ENCODE measurements at regions not wholly inside any gene's neighbourhood (a gene's known extent, or its start where the extent isn't known, plus 50 kb on each side); places are given as distances from the start of the nearest gene placed in this dataset.
"Not testable (repeated sequence)": the region's sequence is repeated elsewhere in the genome, so short reads cannot be mapped to it uniquely, and the experiment has no call there.

GRCh38 chr4:170194794-170195193, 105.0 kb upstream of the AADAT start:
- not testable (repeated sequence) for DNase-seq (ENCODE audit: low read depth in 2 of 2)

GRCh38 chr4:170193496-170193895, 103.7 kb upstream of the AADAT start:
- no peak for DNase-seq (ENCODE audit: low read depth in 2 of 2)

GRCh38 chr4:170190265-170190664, 100.5 kb upstream of the AADAT start:
- no peak for DNase-seq (ENCODE audit: low read depth in 2 of 2)

- no peak for DNase-seq (ENCODE audit: low read depth in 2 of 2)
These were observed 81.1 kb upstream of the AADAT start for GRCh38 chr4:170170861-170171260.

GRCh38 chr4:170169699-170170098, 79.9 kb upstream of the AADAT start:
- no peak for DNase-seq (ENCODE audit: low read depth in 2 of 2)

- DNase-seq (ENCODE audit: low read depth in 2 of 2), result no peak
These were observed 77.9 kb upstream of the AADAT start for GRCh38 chr4:170167678-170168077.

- not testable (repeated sequence) for DNase-seq (ENCODE audit: low read depth in 2 of 2)
These were observed 76.4 kb upstream of the AADAT start for GRCh38 chr4:170166193-170166592.

GRCh38 chr4:170162416-170162815, 72.7 kb upstream of the AADAT start:
- DNase-seq (ENCODE audit: low read depth in 2 of 2), result no peak

- DNase-seq (ENCODE audit: low read depth in 2 of 2), result no peak
These were observed 67.9 kb upstream of the AADAT start for GRCh38 chr4:170157670-170158069.

GRCh38 chr4:170145120-170145519, 55.4 kb upstream of the AADAT start:
- DNase-seq (ENCODE audit: low read depth in 2 of 2), result no peak

- peak; percentile 14 to 16 for DNase-seq (ENCODE audit: low read depth in 2 of 2)
These were observed 50.0 kb upstream of the AADAT start for GRCh38 chr4:170139764-170140163.
